ENCODE measurements at regions not wholly inside any gene's neighbourhood (a gene's known extent, or its start where the extent isn't known, plus 50 kb on each side); places are given as distances from the start of the nearest gene placed in this dataset.

- TF ChIP-seq CTCF (IDR thresholded peaks at IDR 0.05) = no peak
- no peak for TF ChIP-seq POLR2AphosphoS5 (IDR thresholded peaks at IDR 0.05)
Measured at GRCh38 chr1:29470087-29470787, 233.9 kb downstream of the PTPRU start.
